ENCODE measurements at regions not wholly inside any gene's neighbourhood (a gene's known extent, or its start where the extent isn't known, plus 50 kb on each side); places are given as distances from the start of the nearest gene placed in this dataset.

DNA sequence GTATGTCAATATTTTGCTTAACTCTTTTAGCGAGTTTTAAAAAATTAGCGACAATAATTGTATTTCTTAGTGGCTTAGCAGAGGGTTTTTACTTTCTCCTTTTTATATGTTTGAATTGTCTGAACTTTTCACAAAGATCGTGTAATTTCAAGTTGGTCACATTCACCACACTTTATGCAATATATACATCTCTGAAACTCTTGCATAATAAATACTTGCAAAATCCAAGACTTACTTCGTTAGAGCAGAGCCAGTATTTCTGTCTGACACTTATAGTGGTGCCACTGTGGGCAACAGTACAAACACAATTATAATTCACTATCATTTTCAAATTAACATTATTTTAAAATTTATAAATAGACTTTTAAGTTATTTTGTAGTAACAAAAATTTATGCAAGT lies 62.0 kb downstream of the SUCNR1 start:
- DNase-seq = no peak

DNA sequence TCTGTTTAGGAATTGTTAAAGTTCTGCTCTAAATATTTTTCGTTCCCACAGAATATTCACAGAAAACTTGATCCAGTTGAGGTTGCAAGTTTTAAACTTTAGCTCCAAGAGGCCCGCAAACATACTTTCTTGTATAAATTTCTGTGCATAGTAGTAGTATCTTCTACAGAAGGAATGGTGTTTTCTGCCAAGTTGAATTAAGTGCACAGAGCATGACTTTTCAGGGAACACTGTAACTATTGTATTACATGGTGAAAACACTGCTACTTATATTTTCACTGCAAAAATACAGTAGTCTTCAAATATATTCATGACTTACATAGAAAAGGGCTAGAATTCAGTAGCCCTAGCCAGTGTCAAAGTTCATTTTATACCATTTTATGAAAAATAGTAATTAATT lies 67.0 kb downstream of the SUCNR1 start:
- DNase-seq = no peak

DNA sequence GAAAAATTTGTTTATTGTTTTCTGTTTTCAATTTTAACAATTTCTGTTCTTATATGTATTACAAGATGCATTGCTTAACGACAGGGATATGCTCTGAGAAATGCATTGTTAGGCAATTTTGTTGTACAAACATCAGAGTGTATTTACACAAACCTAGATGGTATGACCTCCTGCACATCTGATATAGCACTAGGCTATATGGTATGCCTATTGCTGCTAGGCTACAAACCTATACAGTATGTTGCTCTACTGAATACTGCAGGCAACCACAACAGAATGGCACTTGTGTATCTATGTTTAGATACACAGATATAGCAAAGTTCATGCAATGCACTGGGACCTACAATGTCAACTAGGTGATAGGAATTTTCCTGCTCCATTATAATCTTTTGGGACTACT lies 70.1 kb downstream of the SUCNR1 start:
- no peak for DNase-seq

DNA sequence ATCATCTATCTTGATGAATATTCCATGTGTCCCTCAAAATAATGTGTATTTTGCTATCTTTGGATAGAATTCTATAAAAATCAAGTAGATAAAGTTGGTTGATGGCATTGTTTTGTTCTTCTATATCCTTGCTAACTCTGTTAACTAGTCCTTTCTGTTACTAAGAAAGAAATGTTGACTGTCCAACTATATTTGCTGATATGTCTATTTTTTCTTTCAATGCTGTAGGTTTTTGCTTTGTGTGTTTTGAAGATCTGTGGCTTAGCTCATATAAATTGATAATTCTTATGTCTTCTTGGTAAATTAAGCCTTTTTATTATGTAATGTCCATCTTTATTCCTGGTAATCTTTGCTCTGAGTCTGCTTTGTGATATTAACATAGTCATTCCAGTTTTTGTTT lies 70.9 kb downstream of the SUCNR1 start:
- DNase-seq = no peak

DNA sequence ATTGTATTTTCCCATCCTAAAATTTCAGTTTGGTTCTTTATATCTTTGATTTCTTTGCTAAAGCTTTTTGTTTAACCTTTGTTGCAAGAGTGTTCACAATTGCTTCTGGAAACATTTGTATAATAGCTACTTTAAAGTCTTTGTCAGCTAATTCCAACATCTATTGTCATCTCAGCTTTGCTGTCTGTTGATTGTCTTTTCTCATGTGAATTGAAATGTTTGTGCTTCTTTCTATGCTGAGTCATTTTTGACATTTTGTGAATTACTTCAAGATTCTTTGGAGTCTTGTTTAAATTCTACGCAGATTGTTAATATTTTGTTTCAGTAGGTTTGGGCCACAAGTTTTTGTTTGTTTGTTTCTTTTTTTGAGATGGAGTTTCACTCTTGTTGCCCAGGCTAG lies 73.2 kb downstream of the SUCNR1 start:
- DNase-seq = no peak

DNA sequence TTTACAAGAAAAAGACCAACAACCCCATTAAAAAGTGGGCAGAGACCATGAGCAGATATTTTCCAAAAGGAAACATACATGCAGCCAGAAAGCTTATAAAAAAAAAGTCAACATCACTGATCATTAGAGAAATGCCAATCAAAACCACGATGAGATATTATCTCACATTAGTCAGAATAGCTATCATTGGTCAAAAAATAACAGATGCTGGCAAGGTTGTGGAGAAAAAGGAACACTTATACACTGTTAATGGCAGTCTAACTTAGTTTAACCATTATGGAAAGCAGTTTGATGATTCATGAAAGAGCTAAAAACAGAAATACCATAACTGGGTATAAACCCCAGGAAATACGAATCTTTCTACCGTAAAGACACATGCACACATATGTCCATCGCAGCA lies 76.3 kb downstream of the SUCNR1 start:
- DNase-seq = no peak

DNA sequence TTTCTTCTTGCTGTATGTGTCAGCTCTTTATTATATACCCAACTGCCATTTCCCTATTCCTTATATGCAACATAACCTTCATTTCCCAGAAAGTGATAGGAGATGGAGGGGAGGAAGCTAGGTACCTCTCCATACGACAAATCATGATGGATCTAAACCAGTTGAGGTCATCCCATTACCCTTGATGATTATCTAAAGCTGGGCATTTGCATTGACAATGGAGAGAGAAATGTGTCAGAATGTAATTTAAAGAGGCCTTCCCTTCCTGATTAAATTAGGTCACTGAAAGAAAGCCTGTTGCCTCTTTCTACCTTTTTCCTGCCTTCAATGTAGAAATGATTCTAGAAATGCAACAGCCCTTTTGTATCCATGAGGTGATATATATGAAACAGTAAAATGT lies 81.9 kb downstream of the SUCNR1 start:
- DNase-seq = no peak

DNA sequence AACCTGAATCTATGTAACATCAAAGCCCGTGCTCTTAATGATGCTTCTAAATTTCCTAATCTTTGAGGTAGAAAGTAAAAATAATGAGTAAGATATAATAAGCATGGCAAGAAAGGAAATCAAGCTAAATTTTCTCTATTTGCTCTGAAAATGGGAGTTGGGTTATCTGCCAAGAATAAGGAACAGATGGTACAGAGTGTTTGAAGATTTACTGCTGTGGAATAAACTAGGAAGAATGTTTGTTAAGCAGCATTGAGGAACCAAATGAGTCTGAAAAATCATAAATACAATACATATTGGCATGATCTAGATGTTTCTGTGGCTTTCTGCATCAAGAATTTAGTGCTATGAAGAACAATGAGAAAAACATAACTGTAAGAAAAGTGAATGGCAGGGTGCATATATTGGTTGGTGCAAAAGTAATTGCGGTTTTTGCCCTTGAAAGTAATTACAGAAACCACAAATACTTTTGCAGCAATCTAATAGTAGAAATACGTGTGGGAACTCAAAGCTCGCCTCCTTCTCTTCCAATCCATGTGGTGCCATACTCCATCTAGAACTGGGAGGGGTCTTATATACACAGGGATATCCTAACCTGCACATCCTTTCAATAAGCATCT lies 87.6 kb downstream of the SUCNR1 start:
- DNase-seq = no peak

DNA sequence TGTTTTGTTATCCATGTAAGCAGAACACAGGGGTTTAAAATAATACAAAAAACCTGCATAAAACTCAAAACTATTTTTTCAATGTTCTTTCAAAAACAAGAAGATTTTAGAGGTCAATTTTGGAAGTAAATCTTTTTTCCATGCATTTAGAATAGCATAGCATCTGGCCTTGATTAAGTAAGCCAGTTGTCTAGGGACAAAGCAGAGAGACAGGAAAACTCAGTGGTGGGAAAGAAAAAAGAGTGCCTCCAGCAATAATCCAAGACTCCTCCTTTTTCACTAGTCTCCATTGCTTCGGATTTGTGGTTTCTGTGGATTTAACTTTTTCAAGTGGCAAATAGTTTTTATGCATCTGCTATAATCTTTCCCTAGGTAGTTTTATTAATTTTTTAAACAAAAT lies 88.9 kb downstream of the SUCNR1 start:
- no peak for DNase-seq

DNA sequence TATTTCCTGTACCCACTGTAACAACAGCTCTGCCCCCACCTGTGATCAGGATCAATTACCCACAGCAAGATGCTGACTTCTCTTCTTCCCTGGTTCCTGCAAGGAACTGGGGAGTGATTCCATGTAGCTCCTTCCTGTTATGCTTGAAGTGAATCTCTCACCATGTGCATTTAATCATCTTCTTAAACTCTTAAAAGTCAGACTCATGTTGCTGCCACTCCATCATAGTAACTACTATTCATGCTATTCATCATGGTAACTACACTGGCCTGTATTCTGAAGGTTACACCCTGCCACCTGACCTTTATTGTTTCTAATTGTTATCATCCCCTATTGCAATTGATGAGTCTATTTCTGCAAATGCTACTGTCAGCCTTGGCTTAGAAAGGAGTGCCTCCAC lies 89.5 kb downstream of the SUCNR1 start:
- DNase-seq = no peak

DNA sequence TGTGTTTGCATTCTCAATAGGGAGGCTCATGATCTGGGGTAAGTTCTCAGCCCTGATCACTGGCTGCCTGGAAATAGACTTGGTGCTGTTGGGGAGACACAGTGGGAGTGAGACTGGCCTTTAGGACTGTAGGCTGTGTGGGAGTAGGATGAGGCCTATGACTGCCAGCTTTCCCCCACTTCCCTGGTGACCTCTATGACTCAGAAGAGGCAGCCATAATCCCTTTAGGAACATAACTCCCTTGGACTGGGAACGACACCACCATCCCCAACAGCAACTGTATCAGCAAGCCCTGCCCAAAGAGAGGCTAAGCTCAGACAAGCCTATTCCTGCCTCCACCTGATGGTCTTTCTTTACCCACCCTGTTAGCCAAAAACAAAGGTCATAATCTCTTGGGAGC lies 91.3 kb downstream of the SUCNR1 start:
- no peak for DNase-seq

DNA sequence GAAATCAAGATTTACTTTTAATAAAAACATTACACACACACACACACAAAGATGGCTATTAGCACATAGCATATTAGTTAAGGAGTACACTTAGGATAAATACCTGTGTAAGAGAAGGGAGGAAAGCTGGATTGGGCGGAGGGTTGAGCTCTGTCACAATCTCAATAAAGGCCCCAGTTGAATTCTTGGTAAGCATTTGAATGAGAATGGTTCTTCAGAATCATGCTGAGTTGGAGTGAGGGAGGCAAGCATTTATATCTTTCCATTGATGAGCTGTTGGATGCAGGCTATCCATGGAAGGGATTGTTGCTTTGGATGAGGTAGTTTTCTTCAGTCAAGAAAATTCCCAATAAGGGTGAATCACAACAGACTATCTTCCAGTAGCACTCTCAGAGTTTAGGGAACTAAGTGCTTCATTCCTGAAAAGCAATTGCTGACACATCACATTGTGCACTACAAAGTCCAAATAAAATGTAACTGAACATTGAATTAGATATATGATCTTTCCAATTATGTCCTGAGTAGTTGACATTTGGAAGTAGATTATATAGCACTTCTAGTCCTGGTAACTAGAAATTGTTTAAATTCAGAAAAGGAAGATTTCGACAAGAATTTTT lies 95.7 kb downstream of the SUCNR1 start:
- no peak for DNase-seq

DNA sequence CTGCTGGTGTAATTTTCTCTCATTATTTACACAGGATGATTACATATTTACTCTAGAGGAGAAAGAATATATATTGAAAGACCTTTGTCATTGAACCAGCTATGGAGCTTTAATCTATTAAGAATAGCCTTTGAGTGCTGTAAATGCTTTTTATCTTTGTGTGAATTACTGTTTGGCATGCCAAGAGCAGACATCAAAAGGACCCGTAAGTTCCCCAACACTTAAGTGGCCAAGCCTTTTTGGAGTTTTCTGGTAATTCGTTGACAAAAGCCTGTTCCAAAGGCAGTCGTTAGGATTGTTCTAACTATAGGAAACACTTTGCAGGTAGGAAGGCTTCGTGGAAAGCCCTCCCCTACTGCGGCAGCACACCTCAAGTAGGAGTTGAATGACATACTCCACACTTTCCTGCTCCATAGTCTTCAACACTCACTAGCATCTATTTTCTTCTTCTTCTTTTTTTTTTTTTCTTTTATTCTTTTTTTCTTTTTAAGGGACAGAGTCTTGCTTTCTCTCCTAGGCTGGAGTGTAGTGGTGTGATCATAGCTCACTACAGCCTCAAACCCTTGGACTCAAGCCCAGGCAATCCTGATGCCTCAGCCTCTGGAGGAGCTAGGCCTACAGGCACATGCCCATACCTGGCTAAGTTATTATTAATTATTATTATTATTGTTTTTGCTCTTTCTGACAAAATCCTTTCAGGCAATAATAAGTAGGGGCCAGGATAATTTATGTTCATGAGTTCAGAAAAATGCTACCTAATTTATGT lies 98.6 kb downstream of the SUCNR1 start:
- peak; percentile 68 for DNase-seq

DNA sequence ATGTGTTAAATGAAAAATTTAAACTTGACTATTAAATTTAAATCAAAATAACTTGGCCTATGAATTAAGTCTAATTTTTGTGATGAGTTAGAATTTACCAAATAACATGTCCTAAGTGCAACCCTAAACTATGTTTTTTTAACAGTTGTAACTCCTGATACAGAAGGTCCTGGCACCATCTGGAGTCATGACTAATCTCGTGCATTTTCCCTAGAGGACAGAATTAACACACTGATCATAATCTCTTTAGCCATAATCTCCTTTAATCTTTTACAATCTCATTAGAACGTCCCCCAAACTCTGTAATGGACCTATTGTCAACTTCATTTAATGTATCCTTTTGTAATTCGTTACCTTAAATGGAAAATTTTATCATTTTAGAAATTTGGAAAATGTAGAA lies 100.6 kb downstream of the SUCNR1 start:
- DNase-seq = no peak

DNA sequence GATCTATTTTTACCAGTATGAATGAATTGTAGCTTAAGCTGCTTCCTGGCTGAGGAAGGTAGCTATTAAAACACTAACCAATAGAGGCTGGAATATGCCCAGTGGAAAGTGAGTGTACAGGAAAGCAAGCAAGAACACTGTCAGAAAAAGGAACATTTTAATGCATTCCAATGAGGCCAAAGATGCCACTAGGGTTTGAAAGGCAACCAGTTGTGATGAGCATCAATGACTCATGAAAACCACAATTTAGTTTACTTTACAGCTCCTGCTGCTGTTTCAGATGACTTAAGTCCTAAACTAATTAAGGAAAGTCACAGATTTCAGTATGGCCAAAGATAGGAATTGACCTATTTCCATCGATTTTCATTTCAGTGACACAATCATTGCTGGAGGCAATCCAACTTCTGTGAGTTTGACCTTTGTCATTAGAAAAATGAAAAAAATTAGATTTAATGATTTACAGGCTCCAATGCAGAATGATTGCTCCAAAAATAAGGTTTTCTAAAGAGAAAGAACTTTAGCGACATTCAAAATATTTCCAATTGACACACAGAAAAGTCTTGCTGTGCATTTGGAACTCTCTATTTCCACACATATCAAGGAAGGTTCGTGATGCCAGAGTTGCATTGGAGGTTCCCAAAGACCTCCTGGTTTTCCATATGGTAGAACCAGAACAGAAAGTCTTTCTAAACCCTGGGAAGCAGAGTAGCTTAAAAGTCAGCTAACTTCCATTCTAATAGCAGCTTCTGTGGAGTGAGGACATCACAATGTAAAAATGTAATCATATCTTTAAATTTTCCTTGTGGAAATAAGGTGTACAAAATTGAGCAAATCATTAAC lies 103.0 kb downstream of the SUCNR1 start:
- peak; percentile 69 for DNase-seq

DNA sequence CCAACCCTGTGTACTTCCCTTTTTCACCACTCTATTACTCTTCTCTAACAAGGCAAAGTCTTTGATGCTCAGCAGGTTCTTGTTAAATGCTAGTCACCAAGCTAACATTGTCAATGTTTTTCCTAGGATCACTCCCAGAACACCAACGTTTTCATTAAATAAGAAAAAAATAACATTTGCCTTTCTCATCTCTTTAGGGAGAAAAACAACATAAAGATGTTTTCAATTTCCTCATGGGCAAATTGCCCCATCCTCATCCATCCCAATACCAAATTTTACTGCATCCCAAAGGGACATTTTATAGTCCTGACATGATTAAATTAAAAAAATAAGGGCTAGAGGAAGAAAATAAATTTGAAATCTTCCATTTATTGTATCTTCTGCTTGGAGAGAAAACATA lies 106.5 kb downstream of the SUCNR1 start:
- no peak for DNase-seq

DNA sequence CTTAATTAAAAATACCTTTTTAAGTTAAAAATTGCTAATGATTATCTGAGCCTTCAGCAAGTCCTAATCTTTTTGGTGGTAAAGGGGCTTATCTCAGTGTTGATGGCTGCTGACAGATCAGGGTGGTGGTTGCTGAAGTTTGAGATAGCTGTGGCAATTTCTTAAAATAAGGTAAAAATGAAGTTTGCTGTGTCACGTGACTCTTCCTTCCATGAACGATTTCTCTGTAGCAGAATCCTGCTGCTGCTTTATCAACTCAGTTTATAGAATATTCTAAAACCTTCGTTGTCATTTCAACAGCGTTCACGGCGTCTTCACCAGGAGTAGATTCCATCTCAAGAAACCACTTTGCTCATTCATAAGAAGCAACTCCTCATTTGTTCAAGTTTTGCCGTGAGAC lies 110.1 kb downstream of the SUCNR1 start:
- DNase-seq = no peak

DNA sequence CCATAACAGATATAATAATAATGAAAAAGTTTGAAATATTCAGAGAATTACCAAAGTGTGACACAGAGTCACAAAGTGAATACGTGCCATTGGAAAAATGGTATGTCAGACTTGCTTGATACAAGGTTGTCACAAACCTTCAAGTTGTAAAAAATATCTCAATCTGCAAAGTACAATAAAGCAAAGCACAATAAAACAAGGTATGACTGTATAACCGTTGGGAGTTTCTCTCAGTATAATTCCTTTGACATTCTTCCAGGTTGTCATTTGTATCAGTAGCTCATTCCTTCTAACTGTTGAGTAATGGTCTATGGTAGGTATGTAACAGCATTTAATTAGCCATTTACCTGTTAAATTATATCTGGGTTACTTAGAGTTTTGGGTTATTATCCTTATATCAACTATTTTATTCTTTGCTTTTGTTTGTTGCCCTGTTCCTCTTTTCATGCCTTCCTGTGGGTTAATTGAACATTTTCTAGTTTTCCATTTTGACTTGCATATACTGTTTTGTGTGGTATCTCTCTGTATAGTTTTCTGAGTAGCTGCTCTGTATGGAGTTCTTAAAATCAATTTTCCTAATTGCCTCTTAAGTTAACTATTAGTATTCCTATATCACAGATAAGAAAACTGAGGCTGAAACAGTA lies 112.5 kb downstream of the SUCNR1 start:
- DNase-seq = no peak

DNA sequence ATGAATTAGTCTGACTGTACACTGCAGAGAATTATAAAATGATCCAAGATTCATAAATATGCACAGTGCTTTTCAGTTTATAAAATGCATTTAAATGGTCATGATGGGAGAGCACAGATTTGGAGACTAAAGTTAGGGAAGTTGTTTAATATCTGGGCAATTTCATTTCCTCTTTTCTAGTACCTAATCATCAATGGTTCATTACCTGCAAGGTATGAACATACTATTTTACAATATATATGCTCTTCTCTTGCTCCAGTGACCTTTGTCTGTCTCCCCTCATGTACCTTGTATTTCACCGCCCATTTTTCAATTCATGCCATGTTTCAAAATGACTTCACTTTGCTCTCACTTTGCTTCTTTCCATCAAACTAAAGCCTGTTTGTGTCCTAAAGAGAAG lies 114.5 kb downstream of the SUCNR1 start:
- no peak for DNase-seq

DNA sequence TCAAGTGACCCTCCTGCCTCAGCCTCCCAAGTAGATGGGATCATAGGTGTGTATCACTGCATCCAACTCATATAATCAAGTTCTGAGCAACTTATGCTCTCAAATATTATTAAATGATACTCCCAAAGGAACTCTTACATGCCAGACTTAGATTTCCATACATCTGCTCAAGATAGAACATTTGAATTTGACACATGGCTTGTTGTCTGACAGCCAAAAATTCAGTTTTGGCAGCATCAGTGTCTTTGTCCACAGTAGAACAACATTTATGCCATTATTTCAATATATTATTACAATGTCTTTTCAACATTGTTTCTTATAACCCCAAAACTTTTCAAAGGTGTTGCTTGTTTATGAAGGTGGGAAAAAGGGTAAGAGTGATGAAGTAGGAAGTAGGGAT lies 116.2 kb downstream of the SUCNR1 start:
- DNase-seq = no peak

DNA sequence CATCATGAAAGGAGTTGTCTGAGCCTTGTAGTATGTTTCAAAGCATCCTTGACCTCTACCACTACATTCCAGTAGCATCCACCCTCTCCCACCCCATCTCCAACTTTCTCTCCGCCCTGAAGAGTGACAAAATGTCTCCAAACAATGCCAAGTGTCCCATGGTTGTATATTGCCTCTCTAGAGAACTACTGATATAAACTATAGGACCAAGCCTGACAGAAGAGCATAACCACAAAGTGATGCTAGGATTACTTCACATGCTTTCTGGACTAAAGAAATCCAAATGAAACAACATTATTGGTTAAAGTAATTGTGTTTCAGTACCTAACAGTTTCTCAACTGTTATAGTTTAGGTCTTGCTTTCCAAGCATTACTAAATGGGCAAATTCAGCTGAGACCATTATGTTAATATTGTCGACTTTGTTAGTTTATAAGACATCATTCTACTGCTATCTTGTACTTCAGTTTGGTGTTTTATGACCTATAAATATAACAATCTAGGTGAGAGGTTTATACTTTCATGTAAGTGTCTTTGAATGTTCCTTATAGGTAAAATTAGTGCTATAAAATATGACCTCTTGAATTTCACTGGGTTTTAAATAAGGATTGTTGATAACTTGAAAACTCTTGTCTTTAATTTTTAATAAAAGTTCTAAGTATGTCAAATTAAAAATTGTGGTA lies 117.4 kb downstream of the SUCNR1 start:
- DNase-seq = no peak

DNA sequence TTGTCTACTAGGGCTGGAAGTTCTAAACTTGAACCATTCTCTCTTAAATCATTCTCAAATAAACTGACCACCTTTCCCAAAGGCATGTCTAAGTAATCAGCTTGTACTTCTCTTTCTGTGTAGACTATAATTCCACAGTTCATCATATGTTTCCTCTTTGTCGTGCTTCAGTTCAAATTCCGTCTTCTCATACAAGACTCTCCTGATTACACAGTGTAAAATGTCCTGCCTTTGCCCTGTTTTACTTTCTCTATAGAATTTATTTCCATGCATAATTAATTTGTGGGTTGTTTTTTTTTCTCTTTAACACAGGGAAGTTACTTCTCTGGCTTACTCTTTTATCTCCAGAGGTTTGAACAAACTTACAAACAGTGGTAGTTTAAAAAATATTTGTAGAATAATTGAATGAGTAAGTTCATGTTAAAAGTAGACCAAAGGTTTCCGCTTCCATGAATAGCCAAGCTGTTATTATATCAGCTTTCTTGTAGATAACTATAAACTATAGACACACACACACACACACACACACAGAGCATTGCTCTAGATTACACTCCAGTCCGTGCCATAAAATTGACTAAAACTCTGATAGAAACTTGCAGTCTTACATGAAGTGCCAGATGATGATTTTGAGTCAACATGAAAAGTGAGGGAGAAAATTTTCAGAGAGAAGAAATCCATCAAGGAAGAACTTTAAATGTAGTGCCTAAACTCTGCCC lies 119.0 kb downstream of the SUCNR1 start:
- DNase-seq = no peak
